ENCODE measurements at regions not wholly inside any gene's neighbourhood (a gene's known extent, or its start where the extent isn't known, plus 50 kb on each side); places are given as distances from the start of the nearest gene placed in this dataset.

- no peak for DNase-seq (ENCODE audit: low read depth)
- ChIA-PET CTCF (no interaction called here), POLR2A (no interaction called here)
- Histone ChIP-seq H3K27me3 (ENCODE audit: control insufficient read depth, insufficient read depth, low read length) (no peaks in the 10 kb centered on the region), H3K4me3 (ENCODE audit: low read depth, low read length) (no peak overlapping the region), H3K36me3 (ENCODE audit: control insufficient read depth, insufficient read depth, low read length) (no peaks in the 10 kb centered on the region)
- no peak for TF ChIP-seq CTCF (IDR thresholded peaks at IDR 0.05; ENCODE audit: insufficient read depth, low read depth, low read length)
Measured at GRCh38 chr13:107392205-107392604, 823.1 kb downstream of the LIG4 start.

GRCh38 chr13:107387525-107387924 lies 819.6 kb upstream of the ARGLU1 start:
- ChIA-PET POLR2A (no interaction called here), CTCF (no interaction called here)
- DNase-seq (ENCODE audit: low read depth), result no peak
- Histone ChIP-seq H3K4me3 (ENCODE audit: low read depth, low read length) (no peak overlapping the region), H3K36me3 (ENCODE audit: control insufficient read depth, insufficient read depth, low read length) (no peaks in the 10 kb centered on the region), H3K27me3 (ENCODE audit: control insufficient read depth, insufficient read depth, low read length) (no peaks in the 10 kb centered on the region)
- TF ChIP-seq CTCF (IDR thresholded peaks at IDR 0.05; ENCODE audit: insufficient read depth, low read depth, low read length), result no peak

GRCh38 chr13:107379407-107380155 lies 811.6 kb upstream of the ARGLU1 start:
- POLR2A ChIA-PET, result no interaction called here
- no peaks in the 10 kb centered on the region for H3K36me3 ChIP-seq (ENCODE audit: control insufficient read depth, insufficient read depth, low read length)

GRCh38 chr13:107376341-107377125 lies 808.6 kb upstream of the ARGLU1 start:
- TF ChIP-seq CTCF (IDR thresholded peaks at IDR 0.05; ENCODE audit: insufficient read depth, low read depth, low read length), result no peak
- no peak for DNase-seq (ENCODE audit: low read depth)
- ChIA-PET CTCF (no interaction called here), POLR2A (no interaction called here)
- H3K4me3 ChIP-seq (ENCODE audit: low read depth, low read length), result no peak overlapping the region
- no peaks in the 10 kb centered on the region for H3K36me3 ChIP-seq (ENCODE audit: control insufficient read depth, insufficient read depth, low read length)
- no peaks in the 10 kb centered on the region for H3K27me3 ChIP-seq (ENCODE audit: control insufficient read depth, insufficient read depth, low read length)

More at GRCh38 chr13:107379407-107380155, 811.6 kb upstream of the ARGLU1 start:
- CTCF ChIA-PET, result no interaction called here
- Histone ChIP-seq H3K27me3 (ENCODE audit: control insufficient read depth, insufficient read depth, low read length) (no peaks in the 10 kb centered on the region), H3K4me3 (ENCODE audit: low read depth, low read length) (no peak overlapping the region)
- DNase-seq (ENCODE audit: low read depth), result no peak
- TF ChIP-seq CTCF (IDR thresholded peaks at IDR 0.05; ENCODE audit: insufficient read depth, low read depth, low read length), result no peak

- TF ChIP-seq CTCF (IDR thresholded peaks at IDR 0.05; ENCODE audit: insufficient read depth, low read depth, low read length), result no peak
- DNase-seq (ENCODE audit: low read depth), result no peak
- ChIA-PET CTCF (no interaction called here), POLR2A (no interaction called here)
- no peaks in the 10 kb centered on the region for H3K27me3 ChIP-seq (ENCODE audit: control insufficient read depth, insufficient read depth, low read length)
- H3K36me3 ChIP-seq (ENCODE audit: control insufficient read depth, insufficient read depth, low read length), result no peaks in the 10 kb centered on the region
- H3K4me3 ChIP-seq (ENCODE audit: low read depth, low read length), result no peak overlapping the region
Measured at GRCh38 chr13:107375701-107376340, 807.9 kb upstream of the ARGLU1 start.

Measured in BJ (cell line).